Stimulated activated CD8-positive, alpha-beta memory T cell treated with anti-CD3 and anti-CD28 coated beads, Interleukin-12 subunit alpha, Interleukin-12 subunit beta, amount 100 ng/mL, for 1 hour (primary cell): ENCODE measurements at regions not wholly inside any gene's neighbourhood (a gene's known extent, or its start where the extent isn't known, plus 50 kb on each side); places are given as distances from the start of the nearest gene placed in this dataset.
"Not testable (repeated sequence)": the region's sequence is repeated elsewhere in the genome, so short reads cannot be mapped to it uniquely, and the experiment has no call there.

Experiments used
- DNase-seq: peaks from one replicate; pipeline ENCODE4 v3.0.0-alpha.2; 2020; ENCODE audit warnings: low read depth

DNA sequence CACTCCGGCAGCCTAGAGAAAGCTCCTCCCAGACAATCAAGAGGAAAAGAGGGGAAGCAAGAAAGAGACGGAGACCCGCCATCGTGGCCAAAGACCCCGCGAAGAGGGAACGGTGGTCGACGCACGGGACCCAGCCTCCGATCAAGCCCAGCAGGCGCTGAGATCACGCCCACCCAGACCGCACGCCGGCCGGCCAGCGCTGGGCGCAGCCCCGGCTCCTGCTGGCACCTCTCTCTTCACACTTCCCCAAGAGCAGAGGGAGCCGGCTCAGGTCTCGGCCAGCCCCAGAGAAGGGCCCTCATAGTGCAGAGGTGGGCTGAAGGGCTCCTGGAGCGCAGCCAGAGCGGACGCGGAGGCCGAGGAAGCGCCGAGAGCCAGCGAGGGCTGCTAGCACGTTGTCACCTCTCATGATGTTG is 918.4 kb upstream of the ADAMTS5 start:
- no peak for DNase-seq

DNA sequence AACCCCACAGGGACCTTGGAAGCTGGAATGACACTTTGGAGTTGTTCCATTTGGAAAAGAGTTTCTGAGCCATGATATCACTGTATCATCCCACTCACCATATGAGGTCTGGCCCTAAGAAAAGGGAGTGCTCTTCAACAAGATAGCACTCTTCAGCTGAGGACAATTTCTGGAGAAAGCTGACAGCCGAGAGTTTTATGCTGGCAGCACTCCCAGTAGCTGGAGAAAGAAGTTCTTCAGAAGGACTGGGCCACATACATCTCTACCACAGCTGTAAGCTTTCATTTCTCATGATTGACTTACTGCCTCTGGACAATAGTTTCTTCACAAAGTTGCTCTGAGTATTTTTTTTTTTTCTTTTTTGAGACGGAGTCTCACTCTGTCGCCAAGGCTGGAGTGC is 914.4 kb upstream of the ADAMTS5 start:
- not testable (repeated sequence) for DNase-seq

DNA sequence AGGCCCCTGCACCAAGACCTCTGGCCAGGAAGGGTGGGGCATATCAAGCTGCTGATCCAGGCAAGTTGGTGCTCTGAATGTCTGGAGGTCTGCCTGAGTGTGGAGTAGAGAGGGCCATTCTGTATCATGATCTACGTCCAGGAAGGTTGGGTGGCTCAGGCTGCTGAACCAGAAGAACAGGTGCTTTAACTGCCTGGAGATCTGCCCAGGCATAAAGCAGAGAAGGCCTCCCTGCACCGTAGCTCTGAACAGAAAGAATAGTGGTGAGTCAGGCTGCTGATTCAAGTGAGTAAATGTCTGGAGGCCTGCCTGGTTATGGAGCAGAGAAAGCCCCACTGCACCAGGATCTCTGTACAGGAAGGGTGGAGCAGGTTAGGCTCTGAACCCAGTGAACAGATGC is 905.5 kb upstream of the ADAMTS5 start:
- not testable (repeated sequence) for DNase-seq

GRCh38 chr21:27870755-27871154 is 903.9 kb upstream of the ADAMTS5 start:
- DNase-seq: not testable (repeated sequence)

DNA sequence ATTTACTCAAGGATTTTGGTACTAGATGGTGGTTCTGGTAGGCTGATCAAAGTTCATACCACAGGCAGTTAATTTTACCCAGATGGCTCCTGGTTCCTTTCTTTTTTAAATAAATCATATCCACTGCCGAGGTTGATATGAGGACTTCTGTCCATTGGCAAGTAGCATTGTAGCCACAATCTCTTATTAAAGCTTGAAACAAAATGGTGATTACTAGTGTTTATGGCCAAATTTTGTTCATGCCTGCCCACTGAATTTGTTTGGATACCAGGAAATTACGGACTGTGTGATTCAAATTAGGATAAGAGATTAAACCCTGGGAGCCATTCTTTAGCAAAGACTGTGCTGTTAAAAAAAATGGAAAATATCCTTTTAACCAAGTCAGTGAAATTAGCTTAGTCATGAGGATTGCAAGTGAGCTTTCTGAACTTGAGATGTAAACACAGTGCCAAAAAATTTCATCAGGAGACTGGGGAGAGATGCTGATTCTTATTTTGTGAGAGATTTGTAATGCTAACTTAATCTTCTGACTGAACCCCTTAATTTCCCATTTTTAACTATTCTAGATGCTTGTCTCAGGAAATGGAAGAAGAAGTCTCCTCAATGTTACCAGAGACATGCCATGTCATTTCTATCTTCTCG is 893.5 kb upstream of the ADAMTS5 start:
- not testable (repeated sequence) for DNase-seq

GRCh38 chr21:27858053-27858825 is 891.4 kb upstream of the ADAMTS5 start:
- DNase-seq: not testable (repeated sequence)

GRCh38 chr21:27856988-27857387 is 890.1 kb upstream of the ADAMTS5 start:
- not testable (repeated sequence) for DNase-seq

- DNase-seq: no peak
These were observed 874.3 kb upstream of the ADAMTS5 start for GRCh38 chr21:27841084-27841672.

DNA sequence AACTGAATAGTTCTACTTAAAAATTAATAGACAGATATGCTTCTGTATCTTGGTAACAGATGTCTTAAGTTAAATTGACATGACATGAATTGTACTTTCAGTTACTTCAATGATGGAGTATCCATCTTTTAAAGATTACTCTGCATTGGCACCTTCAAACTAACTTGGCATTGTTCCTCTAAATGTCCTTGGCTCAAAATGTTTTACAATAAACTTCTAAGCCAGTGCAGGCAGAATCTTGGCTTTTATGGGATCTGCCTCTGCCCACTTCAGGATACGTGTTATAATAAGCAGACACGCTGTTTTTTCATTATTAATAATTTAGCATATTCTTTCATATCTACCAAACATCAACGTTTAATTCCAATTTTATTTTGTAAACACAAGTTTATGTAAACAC is 873.4 kb upstream of the ADAMTS5 start:
- DNase-seq: no peak

- no peak for DNase-seq
These were observed 872.7 kb upstream of the ADAMTS5 start for GRCh38 chr21:27839512-27840115.

DNA sequence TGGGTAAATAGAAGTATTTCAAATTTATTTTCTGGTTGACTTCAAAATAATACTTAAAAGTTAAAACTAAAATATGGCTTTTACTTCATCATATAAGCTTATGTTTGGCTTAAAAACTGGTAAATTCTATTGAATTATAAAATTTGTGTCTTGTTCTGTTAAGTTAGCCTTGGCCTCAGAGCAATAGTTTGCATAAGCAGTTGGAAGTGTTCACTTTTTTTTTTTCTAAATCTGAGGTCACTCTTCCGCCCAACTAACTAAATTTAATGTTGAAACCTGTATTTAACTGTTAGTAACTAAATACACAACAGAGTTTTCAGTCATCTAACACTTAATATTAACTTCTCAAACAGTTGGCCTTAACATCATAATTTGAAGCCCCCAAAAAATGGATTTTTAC is 871.7 kb upstream of the ADAMTS5 start:
- DNase-seq: no peak

GRCh38 chr21:27837936-27838335 is 871.0 kb upstream of the ADAMTS5 start:
- no peak for DNase-seq

- DNase-seq: no peak
These were observed 866.4 kb upstream of the ADAMTS5 start for GRCh38 chr21:27833298-27833697.

DNA sequence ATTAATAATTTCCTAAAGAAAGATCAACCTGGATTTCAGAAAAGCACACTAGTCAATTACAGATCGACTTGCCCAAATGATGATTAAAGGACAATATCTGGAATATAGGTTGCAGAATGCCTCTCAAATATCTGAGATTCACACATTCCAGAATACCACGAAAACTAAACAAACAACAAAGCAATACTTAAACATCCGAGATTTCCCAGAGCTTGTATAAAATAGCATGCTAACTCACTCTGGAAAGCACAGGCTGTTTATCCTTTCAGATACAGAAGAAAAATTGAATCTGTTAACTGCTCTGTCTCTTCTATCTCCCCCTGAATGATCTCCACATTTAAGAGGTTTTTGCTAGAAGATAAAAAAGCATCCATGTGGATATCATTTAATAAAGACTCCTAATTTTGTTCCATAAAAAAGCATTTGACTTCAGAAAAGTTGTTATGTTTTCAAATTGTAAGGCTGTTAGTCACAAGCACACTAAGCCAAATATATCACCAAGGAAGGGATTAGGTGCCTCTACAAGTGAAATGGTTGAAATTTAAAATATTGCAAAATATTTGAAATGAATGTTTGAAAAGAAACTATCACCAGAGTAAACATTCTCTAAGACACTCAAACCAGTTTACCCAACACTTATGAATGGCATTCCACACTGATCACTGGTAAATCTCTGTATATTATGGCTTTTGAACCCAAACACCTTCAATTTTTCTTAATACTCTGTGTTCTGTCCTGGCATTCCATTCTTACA is 865.1 kb upstream of the ADAMTS5 start:
- DNase-seq: no peak

DNA sequence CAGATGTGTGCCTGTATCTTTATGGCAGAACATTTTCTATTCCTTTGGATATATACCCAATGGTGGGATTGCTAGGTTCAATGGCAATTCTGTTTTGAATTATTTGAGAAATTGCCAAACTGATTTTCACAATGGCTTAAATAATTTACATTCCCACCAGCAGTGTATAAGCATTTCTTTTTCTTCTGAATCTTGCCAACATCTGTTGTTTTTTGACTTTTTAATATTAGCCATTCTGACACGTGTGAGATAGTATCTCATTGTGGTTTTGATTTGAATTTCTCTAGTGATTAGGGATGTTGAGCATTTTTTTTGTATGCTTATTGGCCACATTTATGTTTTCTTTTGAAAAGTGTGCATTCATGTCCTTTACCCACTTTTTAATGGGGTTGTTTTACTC is 864.3 kb upstream of the ADAMTS5 start:
- DNase-seq: no peak

DNA sequence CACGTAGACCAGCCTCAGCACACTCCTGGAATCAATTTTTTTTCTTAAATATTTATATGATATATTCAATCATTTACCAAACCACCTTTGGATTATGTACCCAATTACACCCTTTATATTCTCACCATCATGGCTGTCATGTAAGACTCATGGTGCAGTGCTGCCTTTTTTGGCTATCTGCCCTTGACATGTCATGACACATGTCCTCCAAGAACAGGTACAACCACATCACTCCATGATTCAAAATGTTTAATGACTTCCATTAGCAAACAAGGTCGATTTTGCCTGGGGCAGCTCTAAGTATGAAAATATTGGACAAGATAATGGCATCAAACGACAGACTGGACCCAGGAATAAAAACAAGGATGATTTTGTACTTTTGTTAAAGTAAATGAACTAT is 861.1 kb upstream of the ADAMTS5 start:
- DNase-seq: no peak

DNA sequence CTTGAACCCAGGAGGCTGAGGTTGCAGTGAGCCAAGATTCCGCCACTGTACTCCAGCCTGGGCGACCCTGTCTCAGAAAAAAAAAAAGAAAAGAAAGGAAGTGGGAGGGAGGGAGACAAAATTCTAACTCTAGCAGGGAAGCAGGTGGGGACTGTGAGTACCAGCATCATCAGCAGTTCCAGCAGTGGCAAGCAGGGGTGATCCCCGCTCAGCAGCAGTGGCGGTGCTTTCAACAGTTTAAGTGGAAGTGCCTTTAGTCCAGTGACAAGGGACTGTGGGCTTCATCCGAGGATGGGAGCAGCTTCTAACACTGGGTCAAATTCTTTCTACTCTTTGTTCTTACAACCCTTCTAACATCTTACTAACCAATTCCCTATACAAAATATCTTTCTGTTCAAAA is 858.1 kb upstream of the ADAMTS5 start:
- no peak for DNase-seq

GRCh38 chr21:27823652-27824201 is 856.8 kb upstream of the ADAMTS5 start:
- DNase-seq: no peak

DNA sequence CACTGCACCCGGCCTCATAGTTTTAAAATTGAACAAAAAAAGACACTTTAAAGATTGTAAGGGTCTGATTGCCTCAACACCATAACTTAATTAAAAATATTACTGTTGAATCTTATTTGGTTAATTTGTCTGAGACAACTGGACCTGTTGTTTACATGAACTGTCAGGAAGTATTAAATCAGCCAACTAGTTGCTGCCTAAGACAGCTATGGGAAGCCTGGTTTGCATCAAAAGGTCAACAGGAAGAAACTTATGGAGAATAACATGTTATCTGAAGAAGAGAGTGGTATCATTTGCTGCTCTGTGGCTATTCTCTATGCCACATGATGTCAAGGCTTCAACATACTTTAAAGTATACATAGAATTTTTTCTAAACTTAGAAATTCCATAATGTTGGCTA is 853.5 kb upstream of the ADAMTS5 start:
- DNase-seq: no peak

GRCh38 chr21:27819299-27819698 is 852.4 kb upstream of the ADAMTS5 start:
- no peak for DNase-seq

DNA sequence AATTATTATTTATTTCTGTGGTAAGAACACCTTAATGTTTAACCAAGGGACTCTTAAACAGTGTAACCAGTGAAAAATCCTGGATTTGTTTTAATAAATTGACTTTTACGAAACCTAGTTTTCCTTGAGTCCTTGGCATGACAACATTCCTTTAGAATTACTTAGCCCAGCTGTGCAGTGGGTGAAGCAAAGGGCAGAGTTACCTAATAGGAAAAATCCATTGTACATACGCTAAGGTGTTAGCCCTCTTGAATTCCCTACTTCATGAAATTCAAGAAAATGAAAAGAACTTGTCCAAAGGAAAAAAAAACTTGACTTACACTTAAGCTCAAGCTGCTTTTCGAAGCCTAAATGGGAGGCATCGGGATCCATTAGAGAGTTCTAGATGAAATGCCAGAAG is 852.0 kb upstream of the ADAMTS5 start:
- DNase-seq: no peak
